ELR (cell line): ENCODE measurements at regions not wholly inside any gene's neighbourhood (a gene's known extent, or its start where the extent isn't known, plus 50 kb on each side); places are given as distances from the start of the nearest gene placed in this dataset.
A peak's percentile ranks its signal among the peaks of the same experiment; 100 is the strongest.
"Not testable (repeated sequence)": the region's sequence is repeated elsewhere in the genome, so short reads cannot be mapped to it uniquely, and the experiment has no call there.

Experiments used
- DNase-seq: peaks from one replicate; pipeline ENCODE4 v3.0.0-alpha.2; 2015; ENCODE audit warnings: low read depth

- no peak for DNase-seq
Measured at GRCh38 chr10:109070492-109070891, 852.8 kb downstream of the XPNPEP1 start.

GRCh38 chr10:109067031-109067430, 856.3 kb downstream of the XPNPEP1 start:
- no peak for DNase-seq

GRCh38 chr10:109065821-109066220, 857.5 kb downstream of the XPNPEP1 start:
- no peak for DNase-seq

DNA sequence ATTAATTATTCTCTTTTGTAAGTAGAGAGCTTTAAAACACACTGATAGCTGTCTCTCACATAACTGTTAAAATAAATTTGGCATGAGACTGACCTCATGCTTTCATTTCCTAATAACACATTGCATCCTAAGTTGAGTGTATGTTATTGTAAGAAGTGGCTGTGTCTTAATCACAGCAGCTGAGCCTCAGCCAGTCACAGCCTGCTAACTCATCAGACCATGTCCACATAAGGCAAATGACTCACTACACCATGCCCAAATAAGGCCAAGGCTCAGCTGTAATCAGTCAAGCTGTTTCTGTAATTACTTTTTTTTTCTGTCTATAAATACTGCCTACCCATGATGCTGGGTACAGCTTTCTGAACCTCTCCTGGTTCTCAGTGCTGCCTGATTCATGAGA, 860.9 kb downstream of the XPNPEP1 start:
- DNase-seq = peak; percentile 49

- DNase-seq = no peak
Measured at GRCh38 chr10:109055243-109055642, 868.1 kb downstream of the XPNPEP1 start.

GRCh38 chr10:109047856-109048255, 875.5 kb downstream of the XPNPEP1 start:
- DNase-seq = no peak

- DNase-seq = not testable (repeated sequence)
Measured at GRCh38 chr10:109046427-109046826, 876.9 kb downstream of the XPNPEP1 start.

DNA sequence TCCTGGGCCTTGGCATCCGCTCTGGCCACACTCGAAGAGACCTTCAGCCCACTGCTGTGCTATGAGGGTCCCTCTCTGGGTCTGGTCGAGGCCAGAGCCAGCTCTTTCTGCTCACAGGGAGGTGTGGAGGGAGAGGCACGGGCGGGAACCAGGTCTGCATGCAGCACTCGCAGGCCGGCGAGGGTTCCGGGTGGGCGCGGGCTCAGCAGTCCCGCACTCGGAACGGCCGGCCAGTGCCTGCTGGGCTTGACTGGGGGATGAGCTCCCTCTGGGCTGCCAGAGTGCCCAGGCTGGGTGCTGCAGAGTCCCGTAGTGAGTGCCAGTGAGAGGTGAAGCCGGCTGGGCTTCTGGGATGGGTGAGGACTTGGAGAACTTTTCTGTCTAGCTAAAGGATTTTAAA, 882.7 kb downstream of the XPNPEP1 start:
- DNase-seq = no peak

- DNase-seq = no peak
Measured at GRCh38 chr10:109037978-109038377, 885.3 kb downstream of the XPNPEP1 start.

DNA sequence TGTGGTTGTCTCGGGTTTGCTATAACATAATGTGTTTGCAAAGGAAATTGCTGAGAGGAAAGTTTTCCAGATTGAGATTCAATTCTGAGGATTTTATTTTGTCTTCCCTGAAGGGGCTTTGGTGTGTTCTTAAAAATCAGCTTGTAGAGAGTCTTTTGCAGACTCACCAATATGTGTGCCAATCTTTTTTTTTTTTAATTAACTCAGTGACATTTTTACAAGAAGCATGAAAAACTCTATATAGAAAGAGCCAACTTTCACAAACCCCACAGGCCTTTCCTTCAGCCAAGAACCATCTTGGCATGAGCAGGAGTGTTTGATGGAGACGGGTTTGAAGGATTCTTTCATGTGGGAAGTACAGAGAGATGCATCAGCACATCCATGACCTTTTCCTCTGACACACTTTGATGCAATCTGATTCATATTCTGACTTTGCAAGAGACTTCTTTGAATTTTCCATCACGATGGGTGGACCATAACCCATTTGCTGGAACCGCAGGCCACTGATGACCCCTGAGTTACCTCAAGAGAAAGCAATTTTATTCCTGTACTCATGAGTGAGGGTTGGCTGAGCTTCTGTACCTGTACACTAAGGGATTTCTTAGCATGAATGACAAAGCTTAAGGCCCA, 892.6 kb downstream of the XPNPEP1 start:
- no peak for DNase-seq

- no peak for DNase-seq
Measured at GRCh38 chr10:109029870-109030269, 893.4 kb downstream of the XPNPEP1 start.

DNA sequence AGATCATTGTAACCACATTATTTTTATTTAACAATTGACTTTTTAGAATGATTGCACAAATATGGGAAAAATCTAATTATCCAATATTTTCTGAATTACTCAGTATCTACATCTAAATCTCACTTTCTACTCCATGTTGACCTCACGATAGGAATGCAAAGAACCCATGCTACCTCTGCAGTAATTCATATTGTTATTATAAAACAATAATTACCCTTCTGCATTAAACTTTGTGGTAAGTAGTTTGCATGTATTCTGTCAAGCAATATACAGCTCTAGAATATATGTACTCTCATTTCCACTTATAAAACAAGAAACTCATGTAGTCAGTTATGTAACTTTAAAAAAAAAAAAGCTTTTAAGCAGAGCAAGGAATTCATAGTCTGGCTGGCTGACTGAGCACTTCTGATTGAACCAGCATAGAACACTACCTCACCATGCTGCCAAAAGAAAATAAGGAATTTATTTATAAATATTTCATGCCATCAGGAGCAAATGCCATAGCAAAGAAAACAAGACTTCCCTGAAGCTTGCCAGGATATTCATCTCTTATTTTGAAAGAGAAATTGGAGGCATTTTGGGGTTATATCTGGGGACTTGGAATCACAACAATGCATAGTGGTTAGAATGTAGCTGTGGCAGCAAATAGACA, 895.7 kb downstream of the XPNPEP1 start:
- no peak for DNase-seq

- no peak for DNase-seq
Measured at GRCh38 chr10:109025172-109025571, 898.1 kb downstream of the XPNPEP1 start.

GRCh38 chr10:109022417-109023049, 900.8 kb downstream of the XPNPEP1 start:
- DNase-seq = no peak

- DNase-seq = peak; percentile 55
Measured at GRCh38 chr10:109019001-109019424, 904.3 kb downstream of the XPNPEP1 start.

DNA sequence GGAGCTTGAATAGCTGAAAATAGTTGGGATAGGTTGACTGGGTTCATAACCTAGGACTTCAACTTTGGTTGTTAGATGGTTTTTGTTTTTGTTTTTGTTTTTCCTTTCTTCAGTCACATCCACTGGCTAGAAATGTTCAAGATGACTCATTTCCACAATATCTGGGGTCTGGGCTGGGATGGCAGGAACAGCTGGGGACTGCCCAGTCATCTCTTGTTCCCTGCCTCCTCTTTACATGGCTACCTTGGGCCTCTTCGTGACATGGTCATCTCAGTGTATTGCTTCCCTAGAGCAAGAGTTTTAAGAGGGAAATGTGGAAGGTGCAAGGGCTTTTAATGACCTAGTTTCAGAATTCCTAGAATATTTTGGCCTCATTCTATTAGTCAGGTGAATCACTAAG, 915.8 kb downstream of the XPNPEP1 start:
- peak; percentile 34 for DNase-seq

DNA sequence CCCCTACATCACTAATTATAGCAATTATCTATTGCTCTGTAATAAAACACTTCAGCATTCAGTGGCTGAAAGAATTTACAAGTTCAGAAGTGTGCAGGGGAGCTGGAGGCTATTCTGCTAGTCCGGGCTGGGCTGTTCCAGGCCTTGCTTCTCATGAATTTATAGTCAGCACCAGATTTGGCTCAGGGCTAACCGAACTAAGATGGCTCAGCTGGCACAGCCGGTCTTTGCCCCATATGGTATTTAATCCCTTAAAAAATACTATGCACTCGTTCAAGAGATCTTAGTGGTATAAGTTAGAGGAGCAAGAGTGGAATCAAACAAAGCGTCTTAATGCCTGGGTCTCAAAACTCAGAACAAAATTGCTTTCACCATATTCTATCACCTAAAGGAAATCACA, 932.9 kb downstream of the XPNPEP1 start:
- DNase-seq = no peak

DNA sequence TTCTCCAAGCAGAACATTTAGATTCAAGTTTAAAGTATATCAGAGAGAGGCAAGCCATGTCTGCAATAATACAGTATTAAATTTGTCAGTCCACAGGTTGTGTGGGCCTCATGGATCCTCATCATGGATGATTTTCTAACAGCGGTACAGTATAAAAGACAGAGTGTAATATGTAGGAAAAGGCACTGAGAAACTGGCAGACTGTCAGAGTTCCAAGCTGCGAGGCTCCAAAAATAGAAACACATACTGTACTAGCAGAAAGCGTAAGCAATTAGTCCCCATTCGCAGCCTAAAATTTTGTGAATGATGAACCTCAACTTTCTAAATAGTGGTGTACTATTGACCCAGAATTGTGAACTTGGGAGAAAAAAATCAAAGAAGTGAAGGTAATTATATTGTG, 933.3 kb downstream of the XPNPEP1 start:
- no peak for DNase-seq

DNA sequence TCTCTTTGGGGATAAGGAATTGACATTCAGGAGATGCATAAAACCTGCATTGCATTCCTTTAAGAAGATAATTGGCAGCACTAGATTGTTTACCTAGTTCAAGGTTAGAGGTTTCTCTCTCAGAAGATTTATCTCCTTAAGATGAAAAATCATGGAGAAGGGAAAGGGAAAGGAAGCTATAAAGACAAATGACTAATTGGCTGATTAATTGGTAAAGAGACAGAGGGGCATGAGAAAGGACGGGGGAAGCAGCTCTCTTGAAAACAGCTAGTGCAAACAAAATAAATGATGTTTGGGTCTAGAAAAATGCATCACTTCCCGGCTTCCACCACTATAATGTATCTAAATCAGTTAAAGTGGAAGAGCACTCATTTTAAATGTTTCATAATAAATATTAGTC, 941.2 kb downstream of the XPNPEP1 start:
- DNase-seq = peak; percentile 42

DNA sequence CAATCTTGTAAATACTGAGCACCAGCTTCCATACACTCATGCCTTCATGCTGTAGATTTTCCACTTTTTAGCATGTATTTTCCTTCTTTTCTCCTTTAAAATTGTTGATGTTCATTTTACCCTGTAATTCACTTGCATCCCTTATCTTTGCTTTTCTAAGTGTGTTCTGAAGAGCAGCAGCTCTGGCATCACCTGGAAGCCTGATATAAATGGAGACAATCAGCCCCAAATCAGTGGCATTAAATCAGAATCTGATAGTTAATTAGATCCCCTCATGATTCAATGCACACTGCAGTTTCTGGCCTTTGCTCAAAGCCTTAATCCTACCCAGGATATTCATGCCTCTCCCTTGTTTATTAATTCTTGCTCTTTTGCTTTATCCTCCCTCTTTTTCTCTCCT, 942.4 kb downstream of the XPNPEP1 start:
- DNase-seq = no peak

- no peak for DNase-seq
Measured at GRCh38 chr10:108975459-108976058, 947.8 kb downstream of the XPNPEP1 start.

DNA sequence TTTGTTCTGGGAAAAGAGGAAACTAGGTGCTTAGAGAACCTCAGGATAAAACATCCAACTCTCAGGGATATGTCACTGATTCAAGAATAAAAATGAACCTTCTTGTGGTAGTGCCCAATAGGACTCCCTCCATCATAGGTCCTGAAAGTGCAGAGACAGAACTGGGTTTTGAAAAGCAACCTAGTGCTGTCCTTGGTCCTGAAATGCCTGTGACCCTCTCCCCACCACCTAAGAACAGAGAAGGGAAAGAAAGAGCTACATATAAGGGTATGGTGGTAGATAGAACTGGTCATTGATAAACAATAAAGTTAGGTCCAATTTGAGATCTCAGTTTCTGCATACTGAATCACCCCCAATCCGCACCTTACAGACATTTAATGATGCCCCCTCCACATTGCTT, 953.3 kb downstream of the XPNPEP1 start:
- peak; percentile 61 for DNase-seq

- no peak for DNase-seq
Measured at GRCh38 chr10:108966411-108966810, 956.9 kb downstream of the XPNPEP1 start.
